GM18519 (cell line): ENCODE measurements at regions not wholly inside any gene's neighbourhood (a gene's known extent, or its start where the extent isn't known, plus 50 kb on each side); places are given as distances from the start of the nearest gene placed in this dataset.

Source experiments
- ATAC-seq: cut with Tn5 transposase; IDR thresholded peaks from one replicate; pipeline ENCODE4 v1.9.1; 2021; ENCODE audit warnings: mild to moderate bottlenecking, moderate library complexity; ENCODE audit not compliant: unreplicated experiment, low FRiP score

DNA sequence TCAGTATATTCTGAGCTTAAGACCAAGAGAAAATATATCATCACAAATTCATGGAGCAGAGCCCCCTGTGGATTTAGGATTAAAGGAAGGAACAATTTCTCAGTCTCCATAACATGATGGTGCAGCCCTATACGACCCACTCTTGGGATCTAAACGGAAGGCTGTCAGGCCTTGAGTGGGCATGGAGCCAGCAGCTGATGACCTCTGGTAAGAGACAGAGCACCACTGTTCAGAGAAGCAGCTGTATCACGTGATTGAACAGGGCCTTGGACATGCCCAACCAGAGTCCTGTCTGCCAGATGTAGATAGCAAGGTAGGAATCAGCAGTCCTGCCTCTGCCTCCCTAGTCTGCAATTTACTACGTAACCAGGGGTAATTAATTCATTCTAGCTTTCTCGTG lies 259.4 kb upstream of the POU3F2 start:
- ATAC-seq = no peak

DNA sequence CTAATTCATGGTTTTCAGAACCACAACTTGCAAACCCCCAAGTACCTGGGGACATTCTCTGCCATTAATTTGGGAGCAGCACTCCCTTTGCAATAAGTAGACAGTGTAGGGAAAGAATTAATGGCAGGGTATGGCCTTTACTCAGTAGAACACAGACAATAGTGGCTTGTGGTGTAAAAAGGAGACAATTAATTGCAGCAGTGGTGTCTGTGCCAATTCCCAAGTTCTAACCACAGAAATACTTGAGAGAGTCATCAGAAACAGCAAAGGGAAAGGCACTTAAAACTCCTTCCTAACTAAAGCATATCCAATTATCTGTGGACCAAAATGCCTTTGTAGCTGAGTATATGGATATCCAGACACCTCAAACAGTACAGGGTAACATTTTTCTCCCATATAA lies 257.6 kb upstream of the POU3F2 start:
- ATAC-seq = no peak

DNA sequence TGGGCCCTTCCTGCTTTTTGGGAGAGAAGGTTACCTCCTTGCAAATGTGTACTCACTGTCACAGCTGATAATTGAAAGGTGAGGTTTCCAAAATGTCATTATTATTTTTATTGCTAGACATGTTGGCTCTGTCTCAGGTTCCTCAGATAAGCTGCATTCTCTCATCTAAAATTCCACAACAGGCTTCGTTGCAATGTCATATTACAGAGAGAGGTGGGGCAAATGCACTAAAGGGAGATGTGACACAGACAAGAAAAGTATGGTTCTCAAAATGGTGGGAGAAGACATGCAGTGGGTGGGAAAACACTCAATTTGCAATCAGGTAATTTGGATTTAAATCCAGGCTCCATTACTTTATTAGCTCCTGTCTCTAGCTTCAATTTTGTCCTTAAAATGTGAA lies 256.4 kb upstream of the POU3F2 start:
- ATAC-seq = no peak

DNA sequence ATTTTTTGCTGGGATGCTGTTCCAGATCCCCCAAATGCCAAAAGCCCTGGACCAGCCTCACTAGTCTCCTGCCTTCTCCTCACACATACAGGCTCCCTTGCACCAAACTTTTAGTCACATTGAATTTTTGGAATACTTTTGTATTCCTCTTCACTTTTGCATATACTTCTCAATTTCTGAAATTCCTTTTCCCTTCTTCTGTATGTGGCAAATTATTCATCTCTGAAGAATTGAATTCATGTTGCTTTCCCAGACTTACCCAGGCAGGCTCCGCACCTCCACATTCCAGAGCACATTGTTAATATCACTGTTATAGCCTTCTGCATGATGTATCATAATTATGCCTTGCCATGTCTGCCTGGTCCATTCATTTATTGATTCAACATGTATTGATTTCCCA lies 255.3 kb upstream of the POU3F2 start:
- ATAC-seq = no peak

DNA sequence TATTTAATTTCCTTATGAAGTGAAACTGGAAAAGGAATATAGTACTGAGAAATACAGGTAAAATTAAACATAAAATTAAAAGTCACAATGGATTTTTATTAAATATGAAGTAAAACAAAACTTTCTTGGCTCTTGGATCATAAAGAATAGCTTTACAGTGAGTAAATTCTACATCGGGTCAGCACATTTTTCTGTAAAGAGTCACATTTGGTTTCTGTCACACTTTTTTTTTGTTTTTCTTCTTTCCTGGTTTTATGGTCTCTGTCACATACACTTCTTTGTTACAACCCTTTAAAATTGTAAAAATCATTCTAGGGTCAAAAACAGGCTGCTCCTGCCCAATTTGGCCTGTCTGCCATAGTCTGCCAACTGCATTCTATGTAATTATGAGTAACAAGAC lies 254.4 kb upstream of the POU3F2 start:
- ATAC-seq = no peak

DNA sequence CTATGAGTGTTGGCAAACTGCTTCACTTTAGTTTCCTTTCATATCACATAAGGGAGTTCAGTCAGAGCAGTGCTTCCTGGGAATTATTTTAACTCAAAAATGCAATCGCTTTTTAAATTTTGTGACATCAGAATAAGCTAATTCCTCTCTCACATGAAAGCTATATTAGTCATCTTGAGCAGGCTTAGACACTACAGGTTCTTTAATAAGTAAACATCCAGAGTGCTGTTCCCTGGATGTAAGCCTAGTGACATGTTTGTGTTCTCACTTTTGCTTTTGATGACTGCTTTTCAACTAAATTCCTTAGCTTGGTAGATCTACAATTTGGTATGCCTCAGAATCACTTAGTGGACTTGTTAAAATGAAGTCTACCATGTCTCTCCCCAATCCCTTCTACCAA lies 252.7 kb upstream of the POU3F2 start:
- no peak for ATAC-seq

DNA sequence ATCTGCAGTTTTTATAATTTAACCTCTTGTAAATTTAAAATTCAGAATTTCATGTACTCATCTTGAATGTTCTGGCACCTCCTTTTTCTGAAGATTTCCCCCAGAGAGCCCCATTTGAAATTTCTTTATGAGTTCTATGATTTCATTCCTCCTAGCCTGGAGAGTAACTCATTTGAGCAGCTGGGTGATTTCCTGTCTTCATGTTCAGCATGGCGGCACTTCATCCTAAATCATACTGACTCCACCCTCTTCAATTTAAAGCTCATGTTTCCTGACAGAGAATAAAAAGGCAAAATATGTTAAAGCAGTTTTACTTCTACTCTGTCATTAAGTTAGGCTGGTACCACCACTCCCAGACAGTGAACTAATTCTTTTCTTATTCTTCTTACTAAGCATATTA lies 250.9 kb upstream of the POU3F2 start:
- ATAC-seq = no peak

DNA sequence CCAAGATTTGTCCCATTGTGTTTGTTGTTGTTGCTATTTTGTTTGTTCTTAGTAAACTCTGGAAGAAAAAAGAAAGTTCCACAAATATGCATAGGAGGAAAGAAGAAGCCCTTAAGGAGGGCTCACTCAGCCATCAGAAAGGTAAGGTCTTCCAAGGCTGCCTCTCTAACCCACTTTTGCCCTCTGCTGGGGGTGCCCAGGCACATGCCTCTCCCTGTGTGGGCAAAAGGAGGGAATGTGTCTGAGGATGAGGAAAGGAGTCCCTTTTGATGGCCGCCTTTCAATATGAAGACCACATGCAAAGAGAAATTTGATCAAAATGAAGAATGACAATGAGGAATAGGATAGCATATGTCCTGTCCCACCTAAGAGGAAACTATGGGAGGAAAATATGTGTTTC lies 248.2 kb upstream of the POU3F2 start:
- ATAC-seq = no peak

DNA sequence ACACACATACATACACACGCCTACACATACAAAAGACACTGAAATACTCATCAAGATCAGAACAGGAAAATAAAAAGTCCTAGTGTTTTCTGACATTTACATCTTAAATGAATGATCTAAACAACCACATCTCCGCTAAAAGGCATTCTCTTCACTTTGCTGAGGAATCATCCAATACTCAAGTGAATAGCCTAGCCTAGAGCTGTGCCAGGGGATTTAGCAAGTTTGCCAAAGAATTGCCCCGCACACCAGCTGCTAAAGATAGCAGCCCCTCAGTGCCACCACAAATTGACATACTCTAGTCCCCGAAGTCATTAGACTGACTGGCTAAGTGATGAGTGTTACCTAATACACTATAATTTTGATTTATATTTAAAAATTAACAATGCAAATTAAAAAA lies 246.8 kb upstream of the POU3F2 start:
- no peak for ATAC-seq

DNA sequence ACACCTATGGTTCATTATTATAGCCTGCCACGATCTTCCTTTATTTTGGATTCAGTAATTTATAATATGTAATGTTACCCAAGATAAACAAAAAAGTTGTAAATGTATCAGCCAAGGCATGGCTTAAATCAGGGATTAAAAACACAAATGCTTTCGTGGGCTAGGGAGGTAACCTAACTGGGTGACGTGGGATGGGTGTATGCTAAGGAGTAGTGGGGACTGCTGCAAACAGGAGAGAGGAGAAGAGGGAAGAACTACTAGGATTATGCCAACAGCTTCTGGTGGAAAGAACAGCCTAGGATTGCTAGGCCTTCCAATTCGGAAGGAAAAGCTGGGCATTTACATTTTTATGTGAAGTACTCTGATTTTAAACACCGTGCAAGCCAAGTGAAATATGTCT lies 244.8 kb upstream of the POU3F2 start:
- ATAC-seq = no peak

DNA sequence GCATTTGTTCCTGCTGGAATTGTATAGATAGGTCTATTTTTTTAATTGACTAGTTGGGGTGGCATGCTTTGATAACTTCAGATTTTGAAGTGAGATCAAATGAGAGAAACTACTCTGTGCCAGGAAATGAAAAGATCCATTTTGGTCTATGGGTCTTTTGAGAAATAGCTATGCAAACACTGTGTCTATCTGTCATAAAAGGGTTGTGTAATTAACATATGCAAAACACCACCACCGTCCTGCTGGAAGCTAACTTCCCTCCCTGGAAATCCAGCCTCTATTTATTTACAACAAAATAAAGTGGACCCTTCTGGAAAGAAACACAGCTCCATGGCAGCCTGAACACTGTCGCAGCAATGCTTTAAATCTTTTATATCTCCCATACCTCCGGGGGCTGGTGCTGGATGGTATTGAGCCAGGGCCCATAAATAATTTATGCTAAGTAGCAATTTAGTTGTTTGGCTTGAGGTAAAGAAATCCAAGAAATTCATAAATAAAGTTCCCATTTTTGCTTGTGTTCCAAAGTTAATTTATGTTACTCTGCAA lies 244.2 kb upstream of the POU3F2 start:
- no peak for ATAC-seq

DNA sequence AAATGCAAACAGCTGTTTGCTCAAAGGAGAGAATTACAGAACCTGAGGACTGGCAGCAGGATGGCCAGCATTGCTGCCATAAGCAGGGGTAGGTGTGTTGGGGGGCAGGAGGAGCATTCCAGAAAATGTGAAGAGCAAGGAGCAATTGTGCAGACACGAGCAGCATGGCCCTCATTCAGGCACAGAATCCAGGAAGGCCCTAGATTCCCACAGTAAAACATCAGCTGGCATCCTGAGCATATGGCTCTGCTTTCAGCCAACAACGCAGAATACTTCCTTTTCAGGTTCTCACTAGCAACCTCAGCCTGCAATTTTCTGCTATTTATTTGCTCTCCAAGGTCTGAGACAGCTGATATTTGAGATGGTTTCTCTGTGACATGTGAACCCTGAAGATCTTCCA lies 243.4 kb upstream of the POU3F2 start:
- no peak for ATAC-seq

DNA sequence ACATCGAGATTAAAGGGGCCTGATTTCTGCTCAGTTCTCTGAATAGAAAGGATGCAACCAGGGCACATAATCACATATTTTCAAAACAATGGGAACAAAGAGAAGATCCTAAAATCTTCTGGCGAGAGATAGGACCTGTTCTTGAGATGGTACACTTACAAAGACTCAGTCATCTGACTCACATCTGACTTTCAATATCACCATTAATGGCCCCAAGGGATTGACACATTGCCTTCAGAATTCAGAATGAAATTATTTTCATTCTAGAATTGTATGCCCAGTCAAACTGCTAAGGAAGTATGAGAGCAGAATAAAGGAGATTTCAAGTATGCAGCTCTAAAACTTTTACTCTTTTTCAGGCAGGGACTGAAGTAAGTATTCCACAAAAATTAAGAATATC lies 240.7 kb upstream of the POU3F2 start:
- no peak for ATAC-seq

DNA sequence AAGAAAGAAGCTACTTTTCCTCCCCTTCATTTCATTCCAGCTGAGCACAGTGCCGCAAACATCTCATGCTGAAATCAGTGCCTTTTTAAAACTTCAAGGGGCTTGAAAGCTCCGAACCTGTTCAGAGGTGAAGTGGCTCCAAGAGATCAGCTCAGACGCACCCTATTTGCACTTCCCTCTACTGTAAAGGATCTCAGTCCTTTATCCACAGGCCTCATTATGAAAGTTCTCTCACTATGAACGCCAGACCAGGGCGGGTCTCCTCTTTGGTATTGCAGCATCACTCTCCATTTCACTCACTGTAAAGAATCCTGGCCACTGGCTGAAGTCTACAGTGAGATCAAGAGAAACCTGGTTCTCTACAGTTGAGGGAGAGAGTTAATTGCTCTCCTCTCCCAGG lies 232.7 kb upstream of the POU3F2 start:
- no peak for ATAC-seq

DNA sequence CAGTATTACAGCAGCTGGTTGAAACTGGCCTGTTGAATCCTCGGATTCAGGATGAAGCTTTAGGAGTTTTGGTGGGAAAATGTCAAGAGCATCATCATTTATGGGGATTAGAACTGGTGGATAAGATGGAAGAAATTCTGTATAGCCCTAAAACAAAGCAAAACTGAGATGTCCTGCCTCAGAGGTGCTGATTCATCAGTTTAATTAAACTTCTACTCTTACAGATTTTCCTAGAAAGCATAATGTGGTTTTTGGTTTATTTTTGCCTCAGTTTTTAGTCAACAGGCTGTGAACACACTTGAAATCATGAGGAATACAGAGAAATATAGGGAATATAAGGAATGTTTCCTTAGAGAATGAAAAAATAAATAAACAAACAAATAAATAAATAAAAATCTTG lies 228.7 kb upstream of the POU3F2 start:
- ATAC-seq = no peak

DNA sequence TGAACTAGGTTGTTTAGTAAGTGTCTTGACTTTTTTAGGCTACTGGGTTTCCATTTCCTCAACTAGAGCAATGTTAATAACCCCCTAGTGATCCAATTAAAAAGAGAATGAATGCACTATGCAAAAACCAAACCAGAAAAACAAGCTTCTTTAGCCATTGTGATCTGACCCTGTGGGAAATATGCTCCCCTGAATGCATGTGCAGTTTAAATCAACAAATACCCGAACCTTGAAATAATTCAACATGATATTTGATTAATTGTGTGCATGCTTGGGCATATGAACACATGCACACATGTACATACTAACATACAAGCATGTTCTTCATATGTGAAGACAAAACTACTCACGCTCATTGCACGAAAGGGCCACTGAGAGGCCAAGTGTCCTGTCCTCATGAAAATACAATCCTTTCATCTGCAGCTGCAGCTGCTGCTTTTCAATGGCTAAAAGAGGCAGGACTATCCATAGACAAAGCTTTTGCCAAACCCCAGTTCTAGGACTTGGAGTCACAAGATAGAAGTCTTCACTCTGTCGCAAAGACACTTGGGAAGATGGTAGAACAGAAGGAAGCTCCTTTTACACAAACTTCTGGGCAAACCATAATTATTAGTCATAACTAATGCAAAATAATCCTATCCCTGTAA lies 207.1 kb upstream of the POU3F2 start:
- ATAC-seq = no peak

DNA sequence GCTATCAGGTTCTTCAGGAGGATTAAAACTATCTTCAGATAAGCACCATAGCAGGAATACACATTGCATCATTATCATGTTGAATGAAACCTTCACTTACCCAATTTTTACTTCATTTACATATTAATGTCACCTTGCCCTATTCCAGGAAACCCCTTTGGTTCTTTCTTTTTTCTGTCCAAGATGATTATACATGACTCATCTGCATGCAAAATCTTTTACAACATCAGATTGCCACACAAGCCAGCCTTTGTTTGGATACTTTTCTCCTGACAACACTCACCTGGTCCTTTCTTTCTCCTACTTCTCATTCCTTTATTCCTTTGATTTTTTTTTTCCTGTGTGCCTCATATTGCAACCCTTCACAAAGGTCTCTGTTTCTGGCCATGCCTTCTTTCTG lies 200.5 kb upstream of the POU3F2 start:
- no peak for ATAC-seq

DNA sequence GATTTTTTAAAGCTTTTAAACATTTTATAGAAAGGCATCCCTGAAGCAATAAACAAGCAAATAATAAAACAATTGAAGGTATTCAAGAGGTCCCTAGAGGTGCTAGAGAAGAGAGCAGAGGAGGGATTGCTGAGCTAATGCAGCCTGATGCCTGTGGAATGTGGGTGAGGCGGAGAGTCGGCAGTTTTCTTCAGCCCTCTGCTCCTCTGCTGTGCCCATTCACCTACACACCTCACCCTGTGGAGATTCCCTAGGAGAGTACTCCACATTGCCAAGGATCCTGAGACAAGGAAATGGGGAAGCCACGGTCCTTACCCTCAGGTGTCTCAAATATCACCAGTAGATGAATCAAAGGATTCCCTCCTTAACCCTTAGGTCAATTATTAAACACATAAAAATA lies 199.8 kb upstream of the POU3F2 start:
- no peak for ATAC-seq

DNA sequence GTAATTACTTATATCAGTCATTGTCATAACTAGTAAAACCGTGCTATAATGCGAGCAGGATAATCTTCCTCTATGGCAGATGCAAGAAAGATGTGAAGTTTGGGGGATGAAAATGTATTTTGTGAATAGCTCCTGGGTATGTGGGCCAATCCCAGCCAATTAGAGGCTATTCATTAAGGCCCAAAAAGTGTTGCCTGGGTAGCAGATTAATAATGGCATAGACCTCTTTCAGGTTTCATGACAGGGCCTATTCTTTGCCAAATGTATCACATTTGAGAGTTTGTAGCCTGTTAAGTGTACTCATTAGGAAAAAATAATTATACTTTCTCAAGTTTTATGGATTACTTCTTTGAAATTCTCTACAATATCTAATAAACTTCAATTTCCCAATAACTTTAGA lies 199.2 kb upstream of the POU3F2 start:
- ATAC-seq = no peak

DNA sequence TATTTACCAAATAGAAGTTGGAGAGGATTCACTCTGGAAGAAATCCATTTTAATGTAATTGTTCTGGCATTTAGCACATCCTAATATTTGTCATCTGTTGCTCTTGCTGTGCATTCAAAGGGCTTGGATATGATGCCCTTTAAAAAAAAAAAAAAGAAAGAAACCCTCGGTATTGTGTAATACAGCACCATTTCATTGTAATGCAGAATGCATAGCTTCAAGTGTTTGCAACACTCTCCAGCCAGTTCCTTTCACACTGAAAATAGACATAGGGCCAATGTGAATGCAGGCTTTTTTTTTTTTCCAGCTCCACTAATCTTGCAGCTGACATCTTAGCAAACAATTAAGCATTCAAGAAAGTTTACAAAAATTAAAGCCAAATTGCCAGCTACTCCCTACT lies 197.4 kb upstream of the POU3F2 start:
- no peak for ATAC-seq

DNA sequence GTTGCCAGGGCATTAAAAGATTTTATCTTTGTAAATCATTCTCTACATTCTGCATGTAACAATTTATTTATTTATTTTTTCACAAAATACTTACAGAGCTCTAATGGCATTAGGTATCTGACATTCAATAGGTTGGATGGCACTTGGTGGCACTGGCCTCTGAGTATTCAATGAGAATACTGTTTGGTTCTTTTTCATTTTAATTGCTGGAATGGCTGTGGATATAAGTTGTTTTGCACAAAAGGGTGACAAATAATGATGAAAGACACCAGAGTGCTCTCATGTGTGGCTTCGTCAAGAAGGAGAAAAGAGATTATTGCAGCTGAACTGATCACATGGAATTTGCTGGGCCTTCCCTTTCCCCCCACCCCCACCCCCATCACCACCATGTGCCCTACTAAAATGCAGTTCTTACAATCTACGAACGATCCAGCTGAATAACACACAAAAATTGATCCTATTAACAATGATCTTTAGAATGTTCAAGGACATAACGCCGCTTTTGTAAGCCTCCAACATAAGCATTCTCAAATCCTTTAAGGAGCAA lies 195.2 kb upstream of the POU3F2 start:
- ATAC-seq = no peak

DNA sequence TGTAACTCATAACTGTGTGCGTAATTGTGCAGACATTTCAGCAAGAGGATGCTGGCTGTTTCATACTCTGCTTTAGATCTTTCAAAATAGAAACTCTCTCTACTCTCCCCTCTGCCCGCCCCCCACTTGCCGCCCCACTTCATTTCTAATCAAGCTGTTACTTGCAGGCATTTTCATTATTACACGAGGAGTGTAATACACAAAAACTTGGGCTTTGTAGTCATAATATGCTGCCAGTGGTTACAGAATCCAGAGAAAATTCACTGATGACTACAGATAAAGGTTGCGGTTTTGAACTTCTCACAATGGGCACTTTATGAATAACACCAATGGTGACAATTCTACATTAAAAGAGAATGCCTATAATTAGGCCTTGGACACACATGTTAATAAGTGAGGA lies 194.0 kb upstream of the POU3F2 start:
- ATAC-seq = no peak
